ENCODE measurements at regions not wholly inside any gene's neighbourhood (a gene's known extent, or its start where the extent isn't known, plus 50 kb on each side); places are given as distances from the start of the nearest gene placed in this dataset.

GRCh38 chr21:16563116-16563515, 833.3 kb downstream of the USP25 start:
- Histone ChIP-seq H3K4me1 (ENCODE audit: control insufficient read depth in 5 of 5, insufficient read depth in 5 of 5, low read length in 5 of 5) (peaks cover 0 to 7% (median 3%) of the 10 kb centered on the region in 5 donors), H3K27me3 (ENCODE audit: control insufficient read depth in 3 of 3, insufficient read depth in 3 of 3, low read length in 2 of 3) (no peaks in the 10 kb centered on the region), H3K36me3 (ENCODE audit: control insufficient read depth in 4 of 4, insufficient read depth in 4 of 4, low read length in 4 of 4) (no peaks in the 10 kb centered on the region), H3K9me3 (ENCODE audit: control insufficient read depth in 4 of 4, insufficient read depth in 3 of 4, low read length in 3 of 4) (no peaks in the 10 kb centered on the region), H3K9ac (ENCODE audit: insufficient read depth in 1 of 2, low read length in 2 of 2) (no peak overlapping the region), H3K27ac (ENCODE audit: low read depth in 1 of 2, low read length in 1 of 2) (no peak overlapping the region), H3K4me3 (no peak overlapping the region)
- TF ChIP-seq, protein P1, sequence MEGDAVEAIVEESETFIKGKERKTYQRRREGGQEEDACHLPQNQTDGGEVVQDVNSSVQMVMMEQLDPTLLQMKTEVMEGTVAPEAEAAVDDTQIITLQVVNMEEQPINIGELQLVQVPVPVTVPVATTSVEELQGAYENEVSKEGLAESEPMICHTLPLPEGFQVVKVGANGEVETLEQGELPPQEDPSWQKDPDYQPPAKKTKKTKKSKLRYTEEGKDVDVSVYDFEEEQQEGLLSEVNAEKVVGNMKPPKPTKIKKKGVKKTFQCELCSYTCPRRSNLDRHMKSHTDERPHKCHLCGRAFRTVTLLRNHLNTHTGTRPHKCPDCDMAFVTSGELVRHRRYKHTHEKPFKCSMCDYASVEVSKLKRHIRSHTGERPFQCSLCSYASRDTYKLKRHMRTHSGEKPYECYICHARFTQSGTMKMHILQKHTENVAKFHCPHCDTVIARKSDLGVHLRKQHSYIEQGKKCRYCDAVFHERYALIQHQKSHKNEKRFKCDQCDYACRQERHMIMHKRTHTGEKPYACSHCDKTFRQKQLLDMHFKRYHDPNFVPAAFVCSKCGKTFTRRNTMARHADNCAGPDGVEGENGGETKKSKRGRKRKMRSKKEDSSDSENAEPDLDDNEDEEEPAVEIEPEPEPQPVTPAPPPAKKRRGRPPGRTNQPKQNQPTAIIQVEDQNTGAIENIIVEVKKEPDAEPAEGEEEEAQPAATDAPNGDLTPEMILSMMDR (IDR thresholded peaks at IDR 0.05; ENCODE audit: control extremely low read depth, extremely low read depth) = no peak
- WGBS, 2 donors = 77 to 84% methylated on average over 7 of the region's 7 CpGs
- DNase-seq = no peak
- ATAC-seq (ENCODE audit: insufficient read depth, low FRiP score) = no peak

DNA sequence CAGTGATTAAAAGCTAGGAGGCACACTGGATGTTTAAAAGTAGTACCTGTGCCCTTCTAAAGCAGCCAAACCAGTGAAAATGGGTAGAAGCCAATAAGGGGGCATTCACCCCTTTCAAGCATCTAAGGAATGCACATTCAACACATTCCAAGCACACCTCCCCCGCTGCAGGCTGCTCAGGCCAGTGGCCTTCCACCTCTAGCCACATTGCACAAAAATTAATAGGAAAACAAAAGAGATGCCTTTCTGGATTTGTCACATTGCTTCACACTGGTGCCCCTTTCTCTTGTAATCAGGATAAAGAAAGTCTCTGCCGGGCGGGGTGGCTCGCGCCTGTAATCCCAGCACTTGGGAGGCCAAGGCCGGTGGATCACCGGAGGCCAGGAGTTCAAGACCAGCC, 834.0 kb downstream of the USP25 start:
- no peak overlapping the region for H3K27ac ChIP-seq (ENCODE audit: low read depth in 1 of 2, low read length in 1 of 2)
- 81 to 83% methylated on average over 7 of the region's 7 CpGs for WGBS, 2 donors
- TF ChIP-seq, protein P1 (IDR thresholded peaks at IDR 0.05; ENCODE audit: control extremely low read depth, extremely low read depth) = no peak

DNA sequence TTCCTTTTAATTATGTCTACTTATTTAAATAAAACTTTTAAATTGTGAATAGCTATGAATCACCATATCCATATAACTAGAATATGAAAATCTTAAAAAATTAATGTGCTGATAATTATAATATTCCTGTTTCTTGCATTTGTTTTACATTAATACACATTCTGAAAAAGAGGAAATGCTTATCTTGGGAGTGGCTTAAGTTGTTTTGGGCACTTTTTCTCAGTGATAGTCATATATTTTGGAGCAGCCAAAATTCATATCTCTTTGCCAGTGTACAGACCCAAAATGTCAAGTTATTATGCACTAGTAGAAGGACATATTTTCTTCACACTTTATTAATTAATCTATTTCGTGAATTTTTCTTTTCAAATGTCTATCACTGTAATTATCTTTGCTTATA, 838.5 kb downstream of the USP25 start:
- Histone ChIP-seq H3K27ac (ENCODE audit: low read depth in 1 of 2, low read length in 1 of 2) (no peak overlapping the region), H3K4me1 (ENCODE audit: control insufficient read depth in 5 of 5, insufficient read depth in 5 of 5, low read length in 5 of 5) (peaks cover 0 to 10% (median 3%) of the 10 kb centered on the region in 5 donors), H3K36me3 (ENCODE audit: control insufficient read depth in 4 of 4, insufficient read depth in 4 of 4, low read length in 4 of 4) (no peaks in the 10 kb centered on the region), H3K9ac (ENCODE audit: insufficient read depth in 1 of 2, low read length in 2 of 2) (no peak overlapping the region), H3K4me3 (no peak overlapping the region), H3K9me3 (ENCODE audit: control insufficient read depth in 4 of 4, insufficient read depth in 3 of 4, low read length in 3 of 4) (no peaks in the 10 kb centered on the region), H3K27me3 (ENCODE audit: control insufficient read depth in 3 of 3, insufficient read depth in 3 of 3, low read length in 2 of 3) (no peaks in the 10 kb centered on the region)
- DNase-seq (no peak), ATAC-seq (ENCODE audit: insufficient read depth, low FRiP score) (no peak)
- 66 to 82% methylated on average over 1 of the region's 1 CpG for WGBS, 2 donors
- TF ChIP-seq, protein P1 (IDR thresholded peaks at IDR 0.05; ENCODE audit: control extremely low read depth, extremely low read depth) = no peak

More for the DNA sequence above, 834.0 kb downstream of the USP25 start:
- Histone ChIP-seq H3K9me3 (ENCODE audit: control insufficient read depth in 4 of 4, insufficient read depth in 3 of 4, low read length in 3 of 4) (no peaks in the 10 kb centered on the region), H3K4me1 (ENCODE audit: control insufficient read depth in 5 of 5, insufficient read depth in 5 of 5, low read length in 5 of 5) (peaks cover 0 to 7% (median 3%) of the 10 kb centered on the region in 5 donors), H3K9ac (ENCODE audit: insufficient read depth in 1 of 2, low read length in 2 of 2) (no peak overlapping the region), H3K4me3 (no peak overlapping the region), H3K36me3 (ENCODE audit: control insufficient read depth in 4 of 4, insufficient read depth in 4 of 4, low read length in 4 of 4) (no peaks in the 10 kb centered on the region), H3K27me3 (ENCODE audit: control insufficient read depth in 3 of 3, insufficient read depth in 3 of 3, low read length in 2 of 3) (no peaks in the 10 kb centered on the region)
- ATAC-seq (ENCODE audit: insufficient read depth, low FRiP score) (peak; percentile 41), DNase-seq (peak in 2 of 3 donors; percentile 19 to 43)

GRCh38 chr21:16568661-16569060, 838.9 kb downstream of the USP25 start:
- no peaks in the 10 kb centered on the region for H3K27me3 ChIP-seq (ENCODE audit: control insufficient read depth in 3 of 3, insufficient read depth in 3 of 3, low read length in 2 of 3)
- peaks cover 0 to 10% (median 3%) of the 10 kb centered on the region in 5 donors for H3K4me1 ChIP-seq (ENCODE audit: control insufficient read depth in 5 of 5, insufficient read depth in 5 of 5, low read length in 5 of 5)
- ATAC-seq (ENCODE audit: insufficient read depth, low FRiP score) = no peak
- no peak overlapping the region for H3K4me3 ChIP-seq
- H3K36me3 ChIP-seq (ENCODE audit: control insufficient read depth in 4 of 4, insufficient read depth in 4 of 4, low read length in 4 of 4) = no peaks in the 10 kb centered on the region
- H3K27ac ChIP-seq (ENCODE audit: low read depth in 1 of 2, low read length in 1 of 2) = no peak overlapping the region
- TF ChIP-seq, protein P1 (IDR thresholded peaks at IDR 0.05; ENCODE audit: control extremely low read depth, extremely low read depth) = no peak
- H3K9ac ChIP-seq (ENCODE audit: insufficient read depth in 1 of 2, low read length in 2 of 2) = no peak overlapping the region
- WGBS, 2 donors = 71 to 92% methylated on average over 2 of the region's 2 CpGs
- no peak for DNase-seq
- no peaks in the 10 kb centered on the region for H3K9me3 ChIP-seq (ENCODE audit: control insufficient read depth in 4 of 4, insufficient read depth in 3 of 4, low read length in 3 of 4)

Measured in lung (tissue), 11 donors.